GM21737 (cell line): ENCODE measurements at regions not wholly inside any gene's neighbourhood (a gene's known extent, or its start where the extent isn't known, plus 50 kb on each side); places are given as distances from the start of the nearest gene placed in this dataset.
"Not testable (repeated sequence)": the region's sequence is repeated elsewhere in the genome, so short reads cannot be mapped to it uniquely, and the experiment has no call there.

Experiments used
- ATAC-seq: cut with Tn5 transposase; IDR thresholded peaks from one replicate; pipeline ENCODE4 v1.9.1; 2021; ENCODE audit warnings: mild to moderate bottlenecking, moderate library complexity; ENCODE audit not compliant: unreplicated experiment

- ATAC-seq = no peak
Measured at GRCh38 chr2:216776066-216776850, 80.9 kb upstream of the IGFBP5 start.

- no peak for ATAC-seq
Measured at GRCh38 chr2:216775043-216775453, 79.7 kb upstream of the IGFBP5 start.

- ATAC-seq = no peak
Measured at GRCh38 chr2:216774620-216775019, 79.3 kb upstream of the IGFBP5 start.

GRCh38 chr2:216774180-216774579 is 78.8 kb upstream of the IGFBP5 start:
- ATAC-seq = no peak

GRCh38 chr2:216773072-216773471 is 77.7 kb upstream of the IGFBP5 start:
- no peak for ATAC-seq

GRCh38 chr2:216770717-216771116 is 75.4 kb upstream of the IGFBP5 start:
- ATAC-seq = no peak

- no peak for ATAC-seq
Measured at GRCh38 chr2:216770050-216770449, 74.7 kb upstream of the IGFBP5 start.

- ATAC-seq = no peak
Measured at GRCh38 chr2:216769626-216770025, 74.3 kb upstream of the IGFBP5 start.

GRCh38 chr2:216768908-216769411 is 73.6 kb upstream of the IGFBP5 start:
- ATAC-seq = no peak

GRCh38 chr2:216765761-216766262 is 70.5 kb upstream of the IGFBP5 start:
- ATAC-seq = no peak

- no peak for ATAC-seq
Measured at GRCh38 chr2:216763396-216763795, 68.0 kb upstream of the IGFBP5 start.

- ATAC-seq = no peak
Measured at GRCh38 chr2:216761809-216762208, 66.5 kb upstream of the IGFBP5 start.

- no peak for ATAC-seq
Measured at GRCh38 chr2:216761133-216761532, 65.8 kb upstream of the IGFBP5 start.

GRCh38 chr2:216758256-216759155 is 63.2 kb upstream of the IGFBP5 start:
- ATAC-seq = no peak

GRCh38 chr2:216757532-216757931 is 62.2 kb upstream of the IGFBP5 start:
- ATAC-seq = no peak

- no peak for ATAC-seq
Measured at GRCh38 chr2:216756435-216756834, 61.1 kb upstream of the IGFBP5 start.

- ATAC-seq = no peak
Measured at GRCh38 chr2:216754812-216755211, 59.5 kb upstream of the IGFBP5 start.

GRCh38 chr2:216754336-216754735 is 59.0 kb upstream of the IGFBP5 start:
- no peak for ATAC-seq

GRCh38 chr2:216752855-216753505 is 57.6 kb upstream of the IGFBP5 start:
- no peak for ATAC-seq

- not testable (repeated sequence) for ATAC-seq
Measured at GRCh38 chr2:216750750-216751149, 55.4 kb upstream of the IGFBP5 start.

GRCh38 chr2:216746268-216746667 is 50.9 kb upstream of the IGFBP5 start:
- not testable (repeated sequence) for ATAC-seq
